Keratinocyte (primary cell): ENCODE measurements at regions not wholly inside any gene's neighbourhood (a gene's known extent, or its start where the extent isn't known, plus 50 kb on each side); places are given as distances from the start of the nearest gene placed in this dataset.

ENCODE experiments used
- DNase-seq: peaks from one replicate; pipeline ENCODE4 v3.0.0-alpha.2; 2011; ENCODE audit warnings: low read depth, missing footprints, low spot score
- FAIRE-seq: peaks from 2 replicates; lab custom pipeline; 2011; peaks lifted over from hg19 to GRCh38; lab: Jason Lieb, UNC
- H2AFZ ChIP-seq: 2 replicates; pipeline ENCODE4 v1.6.0; 2012; ENCODE audit warnings: low read length, control low read depth, inconsistent platforms; ENCODE audit not compliant: control insufficient read depth
- H3K27ac ChIP-seq: 2 replicates; pipeline ENCODE4 v1.5.1; 2011; ENCODE audit warnings: low read length; ENCODE audit not compliant: control insufficient read depth, insufficient read depth
- H3K27me3 ChIP-seq: 3 replicates; pipeline ENCODE4 v1.6.0; 2011; ENCODE audit warnings: low read length; ENCODE audit not compliant: control insufficient read depth, insufficient read depth; ENCODE audit errors: extremely low read depth
- H3K36me3 ChIP-seq, 2 experiments: 2 replicates in 1 of 2; 3 replicates in 1 of 2; pipeline ENCODE4 v1.5.1; 2011; ENCODE audit warnings: low read length in 2 of 2, mild to moderate bottlenecking in 1 of 2; ENCODE audit not compliant: control insufficient read depth in 2 of 2, insufficient read depth in 2 of 2; ENCODE audit errors: extremely low read depth in 1 of 2
- H3K4me1 ChIP-seq: 3 replicates; pipeline ENCODE4 v1.5.1; 2011; ENCODE audit warnings: low read length; ENCODE audit not compliant: control insufficient read depth, insufficient read depth; ENCODE audit errors: extremely low read depth
- H3K4me2 ChIP-seq: 3 replicates; pipeline ENCODE4 v1.6.0; 2011; ENCODE audit warnings: low read depth, low read length; ENCODE audit not compliant: control insufficient read depth, insufficient read depth; ENCODE audit errors: extremely low read depth
- H3K4me3 ChIP-seq, 3 experiments: fragments of 200-600 bp in 1 of 3; sonication (generic) in 1 of 3; 2 replicates in 2 of 3; 3 replicates in 1 of 3; pipeline ENCODE4 v1.5.1; 2011 to 2016; ENCODE audit warnings: low read length in 3 of 3, mild to moderate bottlenecking in 3 of 3, control low read depth in 2 of 3, inconsistent platforms in 1 of 3, low read depth in 1 of 3, mixed read lengths in 1 of 3, mixed run types in 1 of 3, moderate library complexity in 1 of 3; ENCODE audit not compliant: control insufficient read depth in 2 of 3, insufficient read depth in 2 of 3; ENCODE audit errors: extremely low read depth in 1 of 3
- H3K79me2 ChIP-seq: 2 replicates; pipeline ENCODE4 v1.6.0; 2012; ENCODE audit warnings: low read length; ENCODE audit not compliant: control insufficient read depth, insufficient read depth
- H3K9ac ChIP-seq: 3 replicates; pipeline ENCODE4 v1.6.0; 2011; ENCODE audit warnings: low read length; ENCODE audit not compliant: control insufficient read depth, insufficient read depth; ENCODE audit errors: extremely low read depth
- H3K9me1 ChIP-seq: 3 replicates; pipeline ENCODE4 v1.6.0; 2011; ENCODE audit warnings: low read length; ENCODE audit not compliant: control insufficient read depth, insufficient read depth; ENCODE audit errors: extremely low read depth
- H3K9me3 ChIP-seq: 2 replicates; pipeline ENCODE4 v1.5.1; 2012; ENCODE audit warnings: low read depth, low read length; ENCODE audit not compliant: control insufficient read depth
- H4K20me1 ChIP-seq: 3 replicates; pipeline ENCODE4 v1.6.0; 2011; ENCODE audit warnings: low read length; ENCODE audit not compliant: control insufficient read depth, insufficient read depth; ENCODE audit errors: extremely low read depth
- EZH2 ChIP-seq: IDR thresholded peaks from one replicate; pipeline ENCODE4 v1.6.1; 2012; ENCODE audit warnings: inconsistent platforms, mild to moderate bottlenecking, low read length, moderate library complexity
- dilution Hi-C: fragments of 300-500 bp; cut with MboI; formaldehyde crosslinking; loops from one replicate; pipeline ENCODE4 v1.7.0; 2020; ENCODE audit warnings: low sequenced_read_pairs; ENCODE audit not compliant: extremely low pct_ligation_motif_present
- TF ChIP-seq, protein P1 (sequence below), 3 experiments: IDR thresholded peaks in 1 of 3; conservative IDR thresholded peaks in 1 of 3; optimal IDR thresholded peaks in 1 of 3; 2 replicates in 2 of 3; 3 replicates in 1 of 3; pipeline versions ENCODE3 to v1.5.1; 2011; ENCODE audit warnings: low read length in 3 of 3, mild to moderate bottlenecking in 3 of 3, moderate library complexity in 2 of 3, control low read depth in 1 of 3, inconsistent platforms in 1 of 3; ENCODE audit not compliant: insufficient read depth in 2 of 3; ENCODE audit errors: extremely low read depth in 1 of 3

DNA sequence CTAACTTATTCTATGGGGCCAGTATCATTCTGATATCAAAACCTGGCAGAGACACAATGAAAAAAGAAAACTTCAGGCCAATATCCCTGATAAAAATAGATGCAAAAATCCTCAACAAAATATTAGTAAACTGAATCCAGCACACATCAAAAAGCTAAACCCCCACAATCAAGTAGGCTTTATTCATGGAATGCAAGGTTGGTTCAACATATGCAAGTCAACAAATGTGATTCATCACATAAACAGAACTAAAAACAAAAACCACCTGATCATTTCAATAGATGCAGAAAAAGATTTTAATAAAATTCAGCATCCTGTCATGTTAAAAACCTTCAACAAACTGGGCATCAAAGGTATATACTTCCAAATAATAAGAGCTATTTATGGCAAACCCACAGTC lies 133.9 kb upstream of the SSTR4 start:
- FAIRE-seq (no peak), DNase-seq (no peak)
- dilution Hi-C loops = no loop called here
- Histone ChIP-seq H3K4me2 (no peak overlapping the region), H3K36me3 (no peaks in the 10 kb centered on the region), H3K9ac (no peak overlapping the region), H3K27ac (no peak overlapping the region), H3K27me3 (no peaks in the 10 kb centered on the region), H3K9me3 (no peaks in the 10 kb centered on the region), H3K79me2 (no peaks in the 10 kb centered on the region), H4K20me1 (no peaks in the 10 kb centered on the region), H3K9me1 (no peaks in the 10 kb centered on the region), H2AFZ (no peak overlapping the region), H3K4me1 (no peaks in the 10 kb centered on the region), H3K4me3 (no peak overlapping the region)
- TF ChIP-seq, protein P1, sequence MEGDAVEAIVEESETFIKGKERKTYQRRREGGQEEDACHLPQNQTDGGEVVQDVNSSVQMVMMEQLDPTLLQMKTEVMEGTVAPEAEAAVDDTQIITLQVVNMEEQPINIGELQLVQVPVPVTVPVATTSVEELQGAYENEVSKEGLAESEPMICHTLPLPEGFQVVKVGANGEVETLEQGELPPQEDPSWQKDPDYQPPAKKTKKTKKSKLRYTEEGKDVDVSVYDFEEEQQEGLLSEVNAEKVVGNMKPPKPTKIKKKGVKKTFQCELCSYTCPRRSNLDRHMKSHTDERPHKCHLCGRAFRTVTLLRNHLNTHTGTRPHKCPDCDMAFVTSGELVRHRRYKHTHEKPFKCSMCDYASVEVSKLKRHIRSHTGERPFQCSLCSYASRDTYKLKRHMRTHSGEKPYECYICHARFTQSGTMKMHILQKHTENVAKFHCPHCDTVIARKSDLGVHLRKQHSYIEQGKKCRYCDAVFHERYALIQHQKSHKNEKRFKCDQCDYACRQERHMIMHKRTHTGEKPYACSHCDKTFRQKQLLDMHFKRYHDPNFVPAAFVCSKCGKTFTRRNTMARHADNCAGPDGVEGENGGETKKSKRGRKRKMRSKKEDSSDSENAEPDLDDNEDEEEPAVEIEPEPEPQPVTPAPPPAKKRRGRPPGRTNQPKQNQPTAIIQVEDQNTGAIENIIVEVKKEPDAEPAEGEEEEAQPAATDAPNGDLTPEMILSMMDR (optimal IDR thresholded peaks at IDR 0.05 in 1 of 3, IDR thresholded peaks at IDR 0.05 in 1 of 3, conservative IDR thresholded peaks at IDR 0.05 in 1 of 3; ENCODE audit: extremely low read depth in 1 of 3, insufficient read depth in 2 of 3, low read length in 3 of 3) = no peak
- TF ChIP-seq EZH2 = no peak

DNA sequence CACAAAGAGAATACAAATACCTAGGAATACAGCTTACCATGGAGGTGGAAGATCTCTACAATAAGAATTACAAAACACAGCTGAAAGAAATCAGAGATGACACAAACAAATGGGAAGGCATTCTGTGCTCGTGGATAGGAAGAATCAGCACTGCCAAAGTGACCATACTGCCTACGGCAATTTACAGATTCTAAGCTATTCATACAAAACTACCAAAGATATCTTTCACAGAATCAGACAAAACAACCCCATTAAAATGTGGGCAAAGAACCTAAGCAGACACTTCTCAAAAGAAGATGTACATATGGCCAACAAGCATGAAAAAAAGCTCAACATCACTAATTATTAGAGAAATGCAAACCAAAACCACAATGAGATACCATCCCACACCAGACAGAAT lies 133.2 kb upstream of the SSTR4 start:
- Histone ChIP-seq H3K79me2 (no peaks in the 10 kb centered on the region), H3K36me3 (no peaks in the 10 kb centered on the region), H3K27me3 (no peaks in the 10 kb centered on the region), H3K4me3 (no peak overlapping the region), H3K4me2 (no peak overlapping the region), H3K9me1 (no peaks in the 10 kb centered on the region), H2AFZ (no peak overlapping the region), H3K4me1 (no peaks in the 10 kb centered on the region), H4K20me1 (no peaks in the 10 kb centered on the region), H3K9ac (no peak overlapping the region), H3K27ac (no peak overlapping the region), H3K9me3 (no peaks in the 10 kb centered on the region)
- no peak for FAIRE-seq
- no peak for DNase-seq
- dilution Hi-C loops = no loop called here
- TF ChIP-seq, protein P1 (optimal IDR thresholded peaks at IDR 0.05 in 1 of 3, IDR thresholded peaks at IDR 0.05 in 1 of 3, conservative IDR thresholded peaks at IDR 0.05 in 1 of 3; ENCODE audit: extremely low read depth in 1 of 3, insufficient read depth in 2 of 3, low read length in 3 of 3) = no peak
- TF ChIP-seq EZH2 = no peak
